ENCODE measurements at regions not wholly inside any gene's neighbourhood (a gene's known extent, or its start where the extent isn't known, plus 50 kb on each side); places are given as distances from the start of the nearest gene placed in this dataset.

DNA sequence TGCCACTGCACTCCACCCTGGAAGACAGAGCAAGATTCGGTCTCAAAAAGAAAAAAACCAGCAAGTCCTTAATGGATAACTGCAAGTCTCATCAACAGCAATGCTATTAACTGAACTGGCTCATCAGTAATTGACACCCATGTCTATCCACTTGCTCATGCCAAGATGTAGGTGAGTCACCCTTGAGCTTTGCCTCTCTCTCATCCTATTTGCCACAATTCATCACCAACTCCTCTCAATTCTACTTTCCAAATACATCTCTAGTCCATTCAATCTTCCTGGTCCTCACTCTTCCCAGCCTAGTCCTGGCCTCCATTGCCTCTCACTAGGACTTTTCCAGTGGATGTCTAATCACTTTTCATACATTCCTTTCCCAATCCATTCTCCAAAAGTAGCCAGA, 103.7 kb upstream of the PRMT6 start:
- H3K4me3 ChIP-seq (ENCODE audit: low read depth, low read length), result no peak overlapping the region
- no peaks in the 10 kb centered on the region for H3K27me3 ChIP-seq (ENCODE audit: control insufficient read depth, insufficient read depth, low read length)
- TF ChIP-seq, protein P1, sequence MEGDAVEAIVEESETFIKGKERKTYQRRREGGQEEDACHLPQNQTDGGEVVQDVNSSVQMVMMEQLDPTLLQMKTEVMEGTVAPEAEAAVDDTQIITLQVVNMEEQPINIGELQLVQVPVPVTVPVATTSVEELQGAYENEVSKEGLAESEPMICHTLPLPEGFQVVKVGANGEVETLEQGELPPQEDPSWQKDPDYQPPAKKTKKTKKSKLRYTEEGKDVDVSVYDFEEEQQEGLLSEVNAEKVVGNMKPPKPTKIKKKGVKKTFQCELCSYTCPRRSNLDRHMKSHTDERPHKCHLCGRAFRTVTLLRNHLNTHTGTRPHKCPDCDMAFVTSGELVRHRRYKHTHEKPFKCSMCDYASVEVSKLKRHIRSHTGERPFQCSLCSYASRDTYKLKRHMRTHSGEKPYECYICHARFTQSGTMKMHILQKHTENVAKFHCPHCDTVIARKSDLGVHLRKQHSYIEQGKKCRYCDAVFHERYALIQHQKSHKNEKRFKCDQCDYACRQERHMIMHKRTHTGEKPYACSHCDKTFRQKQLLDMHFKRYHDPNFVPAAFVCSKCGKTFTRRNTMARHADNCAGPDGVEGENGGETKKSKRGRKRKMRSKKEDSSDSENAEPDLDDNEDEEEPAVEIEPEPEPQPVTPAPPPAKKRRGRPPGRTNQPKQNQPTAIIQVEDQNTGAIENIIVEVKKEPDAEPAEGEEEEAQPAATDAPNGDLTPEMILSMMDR (IDR thresholded peaks at IDR 0.05; ENCODE audit: insufficient read depth, low read length, poor library complexity, severe bottlenecking), result no peak
- no peak for DNase-seq (ENCODE audit: low read depth)
- no peaks in the 10 kb centered on the region for H3K36me3 ChIP-seq (ENCODE audit: control insufficient read depth, insufficient read depth, low read length)

DNA sequence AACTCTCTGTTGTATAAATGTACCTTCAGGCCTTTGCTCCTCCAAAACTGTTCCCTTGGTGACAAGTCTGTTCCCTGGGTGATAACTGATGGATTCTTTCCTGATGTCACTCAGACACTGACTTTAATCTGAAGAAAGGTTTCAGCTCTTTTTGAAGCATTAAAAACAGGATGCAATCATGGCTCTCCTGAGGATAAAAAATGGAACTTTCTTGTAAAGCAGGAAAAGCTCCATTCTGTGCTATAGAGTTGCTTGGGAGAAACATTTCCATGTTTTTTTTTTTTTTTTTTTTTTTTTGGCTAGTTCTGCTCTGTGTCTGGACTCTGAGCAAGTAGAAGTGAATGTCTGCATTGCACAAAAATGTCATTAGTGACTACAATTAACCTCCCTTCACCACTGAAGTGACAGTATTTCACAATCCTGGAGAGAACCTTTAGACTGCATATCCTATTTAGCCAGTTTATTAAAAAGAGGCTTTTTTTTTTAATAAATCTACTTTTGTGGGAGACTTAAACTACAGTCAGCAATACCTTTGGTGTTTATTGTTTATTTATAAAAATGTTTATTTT, 101.7 kb upstream of the PRMT6 start:
- Histone ChIP-seq H3K27me3 (ENCODE audit: control insufficient read depth, insufficient read depth, low read length) (no peaks in the 10 kb centered on the region), H3K4me3 (ENCODE audit: low read depth, low read length) (no peak overlapping the region), H3K36me3 (ENCODE audit: control insufficient read depth, insufficient read depth, low read length) (no peaks in the 10 kb centered on the region)
- no peak for DNase-seq (ENCODE audit: low read depth)
- TF ChIP-seq, protein P1 (IDR thresholded peaks at IDR 0.05; ENCODE audit: insufficient read depth, low read length, poor library complexity, severe bottlenecking), result no peak

DNA sequence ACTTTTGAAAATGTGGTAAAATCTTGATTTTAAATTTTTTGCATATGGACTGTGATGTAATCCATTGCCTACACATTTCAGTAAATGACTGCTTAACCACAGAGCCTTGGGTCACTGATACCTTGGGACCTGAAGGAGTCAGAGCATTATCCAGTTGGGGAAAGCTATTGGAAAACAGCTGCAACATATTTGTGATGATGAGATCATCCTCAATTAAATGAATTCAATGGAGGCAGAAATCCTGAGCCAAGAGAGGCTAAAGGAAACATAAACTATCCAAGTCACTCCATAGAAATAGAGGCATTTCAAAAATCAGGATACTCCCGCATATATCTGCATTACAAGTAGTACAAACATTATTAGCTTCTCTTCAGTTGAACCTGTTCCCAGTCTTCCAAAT, 99.8 kb upstream of the PRMT6 start:
- no peak for DNase-seq (ENCODE audit: low read depth)

DNA sequence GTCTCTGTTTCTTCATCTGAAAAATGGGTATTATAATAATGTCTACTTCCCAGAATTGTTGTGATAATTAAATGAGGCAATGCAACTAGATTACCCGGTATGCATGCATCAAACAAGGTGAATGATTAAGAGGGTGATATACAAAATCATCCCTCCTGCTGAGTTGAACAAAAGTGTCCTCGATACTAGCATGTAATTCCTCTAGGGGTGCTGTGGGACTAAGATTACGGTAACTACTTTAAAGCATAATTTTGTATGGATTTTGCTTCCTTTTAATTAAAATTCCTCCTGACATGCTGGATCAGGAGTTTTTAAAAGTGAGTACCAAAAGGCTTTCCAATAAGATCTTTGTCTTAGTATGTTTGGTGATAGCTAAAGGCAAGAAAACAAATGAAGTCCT, 98.7 kb upstream of the PRMT6 start:
- Histone ChIP-seq H3K4me3 (ENCODE audit: low read depth, low read length) (no peak overlapping the region), H3K27me3 (ENCODE audit: control insufficient read depth, insufficient read depth, low read length) (no peaks in the 10 kb centered on the region), H3K36me3 (ENCODE audit: control insufficient read depth, insufficient read depth, low read length) (no peaks in the 10 kb centered on the region)
- TF ChIP-seq, protein P1 (IDR thresholded peaks at IDR 0.05; ENCODE audit: insufficient read depth, low read length, poor library complexity, severe bottlenecking), result no peak
- DNase-seq (ENCODE audit: low read depth), result no peak

More for the DNA sequence above, 99.8 kb upstream of the PRMT6 start:
- no peak overlapping the region for H3K4me3 ChIP-seq (ENCODE audit: low read depth, low read length)
- H3K27me3 ChIP-seq (ENCODE audit: control insufficient read depth, insufficient read depth, low read length), result no peaks in the 10 kb centered on the region
- no peaks in the 10 kb centered on the region for H3K36me3 ChIP-seq (ENCODE audit: control insufficient read depth, insufficient read depth, low read length)
- TF ChIP-seq, protein P1 (IDR thresholded peaks at IDR 0.05; ENCODE audit: insufficient read depth, low read length, poor library complexity, severe bottlenecking), result no peak

DNA sequence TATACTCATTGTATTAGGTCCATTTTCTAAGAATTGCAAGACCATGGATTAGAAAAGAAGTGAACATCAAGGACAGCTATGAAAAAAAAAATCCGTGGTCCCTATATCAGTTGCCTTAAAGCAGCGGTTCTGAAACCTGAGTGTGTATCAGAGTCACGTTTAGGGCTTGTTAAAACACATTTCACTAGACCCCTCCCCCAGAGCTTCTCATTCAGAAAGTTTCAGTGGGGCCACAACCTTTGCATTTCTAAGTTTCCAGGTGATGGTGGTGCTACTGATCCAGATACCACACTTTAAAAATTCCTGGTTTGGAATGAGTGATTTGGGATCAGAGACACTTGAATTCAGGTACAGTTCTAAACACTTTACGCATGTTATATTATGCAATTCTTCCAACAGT, 96.1 kb upstream of the PRMT6 start:
- no peak overlapping the region for H3K4me3 ChIP-seq (ENCODE audit: low read depth, low read length)
- DNase-seq (ENCODE audit: low read depth), result no peak
- TF ChIP-seq, protein P1 (IDR thresholded peaks at IDR 0.05; ENCODE audit: insufficient read depth, low read length, poor library complexity, severe bottlenecking), result no peak
- H3K27me3 ChIP-seq (ENCODE audit: control insufficient read depth, insufficient read depth, low read length), result no peaks in the 10 kb centered on the region
- H3K36me3 ChIP-seq (ENCODE audit: control insufficient read depth, insufficient read depth, low read length), result no peaks in the 10 kb centered on the region

DNA sequence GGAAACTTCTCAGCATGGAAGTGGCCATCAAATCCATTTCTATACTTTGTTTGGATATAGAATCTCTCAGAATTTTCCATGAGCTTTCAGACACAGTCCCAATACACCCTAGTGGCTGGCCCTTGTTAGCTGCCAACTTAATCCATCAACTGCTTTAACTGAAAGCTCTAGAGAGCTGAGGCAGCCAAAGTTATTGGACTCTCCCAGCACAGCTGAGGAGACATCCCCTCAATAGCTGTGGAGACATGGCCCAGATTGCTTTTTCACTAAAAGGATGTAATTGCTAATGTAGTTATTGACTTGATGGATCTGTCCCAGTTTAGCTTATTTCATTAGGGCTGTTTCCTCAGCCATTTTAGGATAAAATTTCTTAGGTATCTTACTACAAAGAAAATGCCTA, 94.8 kb upstream of the PRMT6 start:
- TF ChIP-seq, protein P1 (IDR thresholded peaks at IDR 0.05; ENCODE audit: insufficient read depth, low read length, poor library complexity, severe bottlenecking), result no peak
- no peaks in the 10 kb centered on the region for H3K36me3 ChIP-seq (ENCODE audit: control insufficient read depth, insufficient read depth, low read length)
- no peak overlapping the region for H3K4me3 ChIP-seq (ENCODE audit: low read depth, low read length)
- no peaks in the 10 kb centered on the region for H3K27me3 ChIP-seq (ENCODE audit: control insufficient read depth, insufficient read depth, low read length)
- no peak for DNase-seq (ENCODE audit: low read depth)
